ENCODE measurements at regions not wholly inside any gene's neighbourhood (a gene's known extent, or its start where the extent isn't known, plus 50 kb on each side); places are given as distances from the start of the nearest gene placed in this dataset.
A peak's percentile ranks its signal among the peaks of the same experiment; 100 is the strongest.
"Not testable (repeated sequence)": the region's sequence is repeated elsewhere in the genome, so short reads cannot be mapped to it uniquely, and the experiment has no call there.

DNA sequence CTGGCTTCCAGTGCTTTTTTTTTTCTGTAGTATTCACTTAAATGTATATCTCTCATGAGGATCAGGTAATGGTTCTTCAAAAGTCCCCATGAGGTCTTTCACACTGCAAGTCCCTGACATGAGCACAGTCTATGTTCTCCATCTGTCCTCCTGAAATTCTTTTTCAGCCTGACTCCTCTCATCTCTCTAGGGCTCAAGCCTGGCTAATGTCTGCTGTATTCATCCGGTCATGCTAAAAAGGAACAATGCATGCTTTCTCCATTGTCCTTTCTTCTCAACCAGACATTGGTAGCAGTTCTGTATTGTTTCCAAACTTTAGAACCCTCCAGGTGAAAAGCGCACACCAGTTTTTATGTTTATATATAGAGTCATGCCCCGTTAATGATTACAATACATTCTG, 368.3 kb upstream of the OLFM3 start:
- ATAC-seq (no peak), DNase-seq (no peak)
- intact Hi-C loops (cut with DNase I, micrococcal nuclease): no loop called here

GRCh38 chr1:102336602-102337001, 339.9 kb upstream of the OLFM3 start:
- ATAC-seq: no peak
- intact Hi-C loops (cut with DNase I, micrococcal nuclease): no loop called here
- DNase-seq: no peak

- no peak for DNase-seq
- no peak for ATAC-seq
- intact Hi-C loops (cut with DNase I, micrococcal nuclease): no loop called here
Measured at GRCh38 chr1:102318104-102318806, 321.5 kb upstream of the OLFM3 start.

GRCh38 chr1:102315096-102315495, 318.4 kb upstream of the OLFM3 start:
- ATAC-seq (no peak), DNase-seq (no peak)
- intact Hi-C loops (cut with DNase I, micrococcal nuclease): no loop called here

DNA sequence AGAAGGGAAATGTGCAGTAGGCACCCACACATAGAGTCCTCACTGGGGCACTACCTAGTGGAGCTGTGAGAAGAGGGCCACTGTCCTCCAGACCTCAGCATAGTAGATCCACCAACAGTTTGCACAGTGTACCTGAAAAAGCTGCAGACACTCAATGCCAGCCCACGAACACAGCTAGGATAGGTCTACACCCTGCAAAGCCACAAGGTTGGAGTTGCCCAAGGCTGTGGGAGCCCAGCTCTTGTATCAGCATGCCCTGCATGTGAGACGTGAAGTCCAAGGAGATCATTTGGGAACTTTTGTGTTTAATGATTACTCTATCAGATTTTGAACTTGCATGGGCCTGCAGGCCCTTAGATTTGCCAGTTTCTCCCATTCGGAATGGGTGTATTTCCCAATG, 299.4 kb upstream of the OLFM3 start:
- ATAC-seq (no peak), DNase-seq (no peak)
- intact Hi-C loops (cut with DNase I, micrococcal nuclease): no loop called here

DNA sequence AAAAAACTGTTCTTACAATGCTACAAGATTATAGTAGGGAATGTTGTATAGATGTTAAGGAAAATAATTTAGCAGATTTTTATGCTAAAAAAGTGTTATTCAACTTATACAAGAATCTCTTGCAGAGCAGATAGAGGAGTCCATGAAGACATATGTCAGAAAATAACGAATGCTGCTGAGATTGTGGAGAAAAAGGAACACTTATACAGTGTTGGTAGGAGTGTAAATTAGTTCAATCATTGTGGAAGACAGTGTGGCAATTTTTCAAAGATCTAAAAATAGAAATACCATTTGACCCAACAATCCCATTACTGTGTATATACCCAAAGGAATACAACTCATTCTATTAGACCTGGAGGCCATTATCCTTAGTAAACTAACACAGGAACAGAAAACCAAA, 286.2 kb upstream of the OLFM3 start:
- DNase-seq: no peak
- intact Hi-C loops (cut with DNase I, micrococcal nuclease): no loop called here
- no peak for ATAC-seq

DNA sequence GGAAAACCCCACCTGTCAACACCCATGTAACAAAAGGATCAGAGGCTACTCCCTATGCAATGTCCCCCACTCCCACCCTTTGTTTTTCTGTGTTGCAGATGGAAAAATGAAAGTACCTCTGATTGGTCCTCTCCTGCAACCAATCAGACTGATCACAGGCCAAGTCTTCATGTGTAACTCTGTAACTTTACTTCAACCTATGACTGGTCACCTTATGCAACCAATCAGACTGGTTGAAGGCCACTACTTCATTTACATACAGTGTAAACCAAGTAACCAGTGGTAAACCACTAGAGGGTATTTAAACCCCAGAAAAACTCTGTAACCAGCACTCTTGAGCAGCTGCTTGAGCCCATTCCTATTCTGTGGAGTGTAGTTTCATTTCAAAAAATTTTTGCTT, 266.3 kb upstream of the OLFM3 start:
- ATAC-seq (no peak), DNase-seq (no peak)
- intact Hi-C loops (cut with DNase I, micrococcal nuclease): no loop called here

- ATAC-seq (no peak), DNase-seq (no peak)
- intact Hi-C loops (cut with DNase I, micrococcal nuclease): no loop called here
Measured at GRCh38 chr1:102252731-102253505, 256.2 kb upstream of the OLFM3 start.

DNA sequence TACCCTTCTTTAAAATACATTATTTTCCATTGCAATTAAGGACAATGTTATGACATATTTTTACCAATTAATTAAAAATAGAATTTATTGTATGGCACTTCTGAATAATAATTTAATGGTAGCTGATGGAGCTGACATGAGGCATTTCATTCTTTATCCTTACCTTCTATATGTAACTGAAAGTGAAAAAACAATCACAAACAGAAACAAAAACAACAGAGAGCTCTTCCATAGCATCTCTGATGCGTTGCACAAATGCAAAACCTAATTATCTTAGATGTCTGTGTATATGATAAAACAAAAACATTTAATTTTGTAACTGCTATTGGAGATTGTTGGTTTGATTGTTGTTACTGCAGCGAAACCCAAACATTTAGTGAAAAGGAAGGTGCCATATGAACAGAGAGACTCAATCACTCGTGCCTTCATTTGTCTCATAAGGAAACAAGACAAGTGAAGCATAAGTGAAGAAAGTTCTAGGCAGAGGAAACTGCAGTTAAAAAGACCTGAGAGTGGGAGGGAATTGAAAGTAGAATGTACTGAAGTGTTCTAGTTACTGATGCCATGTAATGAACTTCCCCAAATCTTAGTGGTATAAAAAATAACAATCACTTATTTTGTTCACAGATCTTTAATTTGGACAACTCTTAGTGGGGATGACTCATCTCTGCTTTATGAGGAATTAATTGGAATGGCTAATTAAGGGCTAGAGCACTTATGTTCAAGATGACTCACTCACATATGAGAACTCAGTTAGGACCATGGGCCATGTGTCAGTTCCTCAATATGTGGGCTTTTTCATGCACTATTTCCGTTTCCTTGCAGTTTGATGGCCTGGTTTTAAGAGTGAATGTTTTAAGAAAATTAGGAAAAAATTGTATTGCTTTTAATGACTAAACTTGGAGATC, 245.0 kb upstream of the OLFM3 start:
- intact Hi-C loops (cut with DNase I, micrococcal nuclease): loop anchor here in 1 of 2 donors (10.0 kb wide), 1 partner anchor 537 kb away; no protein-coding TSS in a partner anchor
- ATAC-seq (no peak), DNase-seq (no peak)

DNA sequence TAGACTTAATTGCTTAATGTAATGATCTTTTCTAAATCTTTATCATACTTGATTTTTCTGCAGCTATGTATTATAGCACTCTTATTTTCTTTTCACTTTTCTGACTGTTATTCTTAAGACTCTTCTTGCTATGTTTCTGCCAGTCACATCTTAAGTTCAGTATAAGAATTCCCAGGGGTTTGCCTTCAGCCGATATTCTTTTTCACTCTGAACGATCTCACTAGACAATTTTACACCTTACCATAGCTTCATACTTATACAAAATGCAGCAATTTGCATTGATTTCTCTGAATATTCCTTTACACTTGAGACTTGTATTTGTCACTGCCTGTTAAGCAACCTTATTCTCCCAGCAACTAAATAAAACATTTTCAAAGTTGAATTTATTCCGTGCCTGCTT, 242.5 kb upstream of the OLFM3 start:
- DNase-seq (no peak), ATAC-seq (no peak)
- intact Hi-C loops (cut with DNase I, micrococcal nuclease): no loop called here

DNA sequence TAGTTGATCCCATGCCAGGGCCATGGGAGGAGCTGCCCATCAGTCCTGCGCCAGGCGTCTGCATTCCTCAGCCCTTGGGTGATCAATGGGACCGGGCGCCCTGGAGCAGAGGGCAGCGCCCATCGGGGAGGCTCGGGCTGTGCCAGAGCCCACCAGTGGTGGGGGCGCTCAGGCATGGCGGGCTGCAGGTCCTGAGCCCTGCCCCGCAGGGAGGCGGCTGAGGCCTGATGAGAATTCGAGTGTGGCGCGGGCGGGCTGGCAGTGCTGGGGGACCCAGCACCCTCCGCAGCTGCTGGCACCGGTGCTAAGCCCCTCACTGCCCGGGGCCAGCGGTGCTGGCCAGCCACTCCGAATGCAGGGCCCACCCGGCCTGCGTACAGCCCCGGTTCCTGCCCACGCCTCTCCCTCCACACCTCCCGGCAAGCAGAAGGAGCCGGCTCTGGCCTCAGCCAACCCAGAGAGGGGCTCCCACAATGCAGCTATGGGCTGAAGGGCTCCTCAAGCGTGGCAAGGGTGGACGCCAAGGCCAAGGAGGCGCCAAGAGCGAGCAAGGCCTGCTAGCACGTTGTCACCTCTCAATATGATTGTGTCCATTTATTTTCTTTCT, 238.1 kb upstream of the OLFM3 start:
- DNase-seq: no peak
- intact Hi-C loops (cut with DNase I, micrococcal nuclease): no loop called here
- ATAC-seq: no peak

GRCh38 chr1:102219463-102219862, 222.7 kb upstream of the OLFM3 start:
- intact Hi-C loops (cut with DNase I, micrococcal nuclease): no loop called here
- DNase-seq (no peak), ATAC-seq (no peak)

GRCh38 chr1:102210891-102211290, 214.2 kb upstream of the OLFM3 start:
- intact Hi-C loops (cut with DNase I, micrococcal nuclease); DNase-seq; ATAC-seq: not testable (repeated sequence)

- DNase-seq (peak in 1 of 2 donors; percentile 7), ATAC-seq (peak; percentile 94)
- intact Hi-C loops (cut with DNase I, micrococcal nuclease): loop anchor here in 1 of 2 donors (5.0 kb wide), 1 partner anchor 199 kb away; no protein-coding TSS in a partner anchor
Measured at GRCh38 chr1:102191723-102192122, 195.0 kb upstream of the OLFM3 start.

DNA sequence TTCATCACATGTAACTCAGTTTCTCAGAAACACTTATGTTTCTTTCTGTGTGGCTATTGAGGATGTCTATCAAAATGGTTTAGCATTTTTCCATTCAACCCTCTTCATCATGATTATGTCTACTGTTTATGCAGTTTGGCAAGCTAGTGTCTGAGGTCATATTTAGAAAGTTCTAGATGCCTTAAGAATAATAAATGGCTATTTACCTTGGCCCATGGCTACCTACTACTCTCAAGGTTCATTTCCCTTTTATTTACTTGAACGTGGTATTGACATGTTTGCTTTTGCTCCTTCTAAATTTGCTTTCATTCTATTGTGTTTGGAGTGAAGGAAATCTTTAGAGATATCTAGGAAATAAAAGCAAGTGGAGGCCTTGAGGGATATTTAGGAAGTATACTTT, 193.7 kb upstream of the OLFM3 start:
- no peak for ATAC-seq
- intact Hi-C loops (cut with DNase I, micrococcal nuclease): loop anchor here in 1 of 2 donors (5.0 kb wide), 1 partner anchor 198 kb away; no protein-coding TSS in a partner anchor

GRCh38 chr1:102186536-102186935, 189.8 kb upstream of the OLFM3 start:
- no peak for DNase-seq
- no peak for ATAC-seq
- intact Hi-C loops (cut with DNase I, micrococcal nuclease): no loop called here

More for the DNA sequence above, 193.7 kb upstream of the OLFM3 start:
- DNase-seq: no peak

DNA sequence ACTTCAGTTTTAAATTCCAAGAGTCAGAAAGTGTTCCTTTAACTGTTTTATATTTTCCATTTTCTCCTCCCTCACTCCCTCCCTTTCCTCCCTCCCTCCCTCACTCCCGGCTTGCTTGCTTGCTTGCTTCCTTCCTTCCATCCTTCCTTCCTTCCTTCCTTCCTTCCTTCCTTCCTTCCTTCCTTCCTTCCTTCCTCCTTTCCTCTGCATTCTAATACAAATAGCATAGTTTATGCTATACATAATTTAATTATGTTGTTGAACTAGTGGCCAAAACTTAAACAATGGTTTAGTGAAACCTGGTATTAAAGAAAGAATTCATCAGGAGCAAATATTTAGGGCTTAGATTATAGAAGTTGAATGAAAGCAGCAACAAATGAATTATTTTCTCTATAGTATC, 188.5 kb upstream of the OLFM3 start:
- ATAC-seq (no peak), DNase-seq (no peak)
- intact Hi-C loops (cut with DNase I, micrococcal nuclease): no loop called here

GRCh38 chr1:102184477-102184876, 187.8 kb upstream of the OLFM3 start:
- DNase-seq (no peak), ATAC-seq (no peak)
- intact Hi-C loops (cut with DNase I, micrococcal nuclease): no loop called here

DNA sequence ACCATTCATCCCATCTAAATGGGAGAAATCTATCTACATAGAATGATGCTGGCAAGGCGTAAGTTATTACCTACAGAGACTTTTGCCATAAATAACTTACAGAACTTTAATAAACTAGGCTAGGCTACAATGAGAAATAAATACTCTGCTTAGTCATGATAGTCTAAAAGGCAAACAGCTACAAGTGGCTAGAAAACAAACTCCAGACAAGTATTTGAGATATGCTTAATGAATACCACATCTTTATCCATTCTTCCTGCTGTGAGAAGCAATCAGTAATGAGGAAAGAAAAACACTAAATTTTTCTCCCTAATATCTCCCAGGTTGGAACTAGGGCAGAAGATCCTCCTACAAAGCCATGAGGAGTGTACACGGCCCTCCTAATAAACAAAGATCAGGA, 187.0 kb upstream of the OLFM3 start:
- intact Hi-C loops (cut with DNase I, micrococcal nuclease): no loop called here
- DNase-seq: no peak
- ATAC-seq: no peak
